ENCODE measurements at regions not wholly inside any gene's neighbourhood (a gene's known extent, or its start where the extent isn't known, plus 50 kb on each side); places are given as distances from the start of the nearest gene placed in this dataset.

DNA sequence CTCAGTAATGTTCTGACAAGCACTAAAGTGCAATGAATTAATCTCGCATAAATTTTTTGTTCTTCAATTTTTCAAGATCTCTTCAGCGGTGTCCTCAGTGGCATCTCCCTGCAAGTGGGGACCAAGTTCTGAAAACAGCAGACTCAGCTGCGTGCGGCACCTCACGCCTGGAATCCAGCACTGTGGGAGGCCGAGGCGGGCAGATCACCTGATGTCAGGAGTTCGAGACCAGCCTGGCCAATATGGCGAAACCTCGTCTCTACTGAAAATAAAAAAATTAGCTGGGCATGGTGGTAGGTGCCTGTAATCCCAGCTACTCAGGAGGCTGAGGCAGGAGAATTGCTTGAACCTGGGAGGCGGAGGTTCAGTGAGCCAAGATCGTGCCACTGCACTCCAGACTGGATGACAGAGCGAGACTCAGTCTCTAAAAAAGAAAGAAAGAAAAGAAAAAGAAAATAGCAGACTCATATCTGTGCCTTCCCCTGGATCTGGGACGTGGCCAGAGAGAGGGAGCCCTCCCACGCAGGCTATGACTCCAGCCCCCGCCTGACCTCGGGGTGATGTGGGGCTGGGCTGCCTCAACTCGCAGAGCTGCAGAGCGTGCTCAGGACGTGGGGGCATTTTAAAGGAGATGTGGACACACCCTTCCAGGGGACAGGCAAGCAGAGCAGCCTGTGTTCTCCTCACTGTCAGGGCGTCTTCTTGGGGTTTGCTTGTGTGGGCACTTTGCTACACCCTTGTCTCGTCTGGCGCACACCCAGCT lies 346.6 kb downstream of the BRD1 start:
- H3K4me2 ChIP-seq (ENCODE audit: low read depth, low read length) = no peak overlapping the region
- FAIRE-seq (no peak), DNase-seq (ENCODE audit: low spot score) (no peak), ATAC-seq (no peak)
- H3K36me3 ChIP-seq (replicated peaks in 1 of 2; ENCODE audit: control insufficient read depth in 1 of 2, insufficient read depth in 2 of 2, low read length in 2 of 2) = no peaks in the 10 kb centered on the region
- H3K9me3 ChIP-seq (ENCODE audit: low read length) = peaks cover 12% of the 10 kb centered on the region; the same call in 1 of the 2 replicates
- peaks cover 3 to 36% of the 10 kb centered on the region in 2 experiments; a peak in 4 of 5 replicates for H3K27me3 ChIP-seq (ENCODE audit: control insufficient read depth in 1 of 2, insufficient read depth in 2 of 2, low read length in 2 of 2)
- intact Hi-C loops (cut with micrococcal nuclease; ENCODE audit: unreplicated experiment) (no loop called here), in situ Hi-C loops (cut with HindIII; ENCODE audit: extremely low pct_ligation_motif_present, low pct_unique_long_range_greater_than_20kb) (no loop called here)
- POLR2A ChIA-PET = no interaction called here
- H3K4me1 ChIP-seq (ENCODE audit: insufficient read depth, low read length) = no peaks in the 10 kb centered on the region
- BruUV-seq (replicated peaks) = no TSS peak
- H4K20me1 ChIP-seq (ENCODE audit: insufficient read depth, low read length) = no peaks in the 10 kb centered on the region
- no peak overlapping the region for H3K9ac ChIP-seq (ENCODE audit: insufficient read depth, low read depth, low read length)
- H3K27ac ChIP-seq (ENCODE audit: extremely low read length, insufficient read depth, low read length) = no peak overlapping the region
- no peak overlapping the region for H2AFZ ChIP-seq (ENCODE audit: low read length)
- H3K79me2 ChIP-seq (ENCODE audit: insufficient read depth, low read length) = no peaks in the 10 kb centered on the region
- TF ChIP-seq ATF7 (IDR thresholded peaks at IDR 0.05) = no peak
- no peak for TF ChIP-seq ATF7 (CRISPR knock-in tag; IDR thresholded peaks at IDR 0.05)
- TF ChIP-seq, protein P1, sequence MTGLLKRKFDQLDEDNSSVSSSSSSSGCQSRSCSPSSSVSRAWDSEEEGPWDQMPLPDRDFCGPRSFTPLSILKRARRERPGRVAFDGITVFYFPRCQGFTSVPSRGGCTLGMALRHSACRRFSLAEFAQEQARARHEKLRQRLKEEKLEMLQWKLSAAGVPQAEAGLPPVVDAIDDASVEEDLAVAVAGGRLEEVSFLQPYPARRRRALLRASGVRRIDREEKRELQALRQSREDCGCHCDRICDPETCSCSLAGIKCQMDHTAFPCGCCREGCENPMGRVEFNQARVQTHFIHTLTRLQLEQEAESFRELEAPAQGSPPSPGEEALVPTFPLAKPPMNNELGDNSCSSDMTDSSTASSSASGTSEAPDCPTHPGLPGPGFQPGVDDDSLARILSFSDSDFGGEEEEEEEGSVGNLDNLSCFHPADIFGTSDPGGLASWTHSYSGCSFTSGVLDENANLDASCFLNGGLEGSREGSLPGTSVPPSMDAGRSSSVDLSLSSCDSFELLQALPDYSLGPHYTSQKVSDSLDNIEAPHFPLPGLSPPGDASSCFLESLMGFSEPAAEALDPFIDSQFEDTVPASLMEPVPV (CRISPR knock-in tag; IDR thresholded peaks at IDR 0.05) = no peak
- no peak for TF ChIP-seq ZNF331 (CRISPR knock-in tag; IDR thresholded peaks at IDR 0.05)
- no peak for TF ChIP-seq CENPX (CRISPR knock-in tag; IDR thresholded peaks at IDR 0.05)
- TF ChIP-seq, protein P2, sequence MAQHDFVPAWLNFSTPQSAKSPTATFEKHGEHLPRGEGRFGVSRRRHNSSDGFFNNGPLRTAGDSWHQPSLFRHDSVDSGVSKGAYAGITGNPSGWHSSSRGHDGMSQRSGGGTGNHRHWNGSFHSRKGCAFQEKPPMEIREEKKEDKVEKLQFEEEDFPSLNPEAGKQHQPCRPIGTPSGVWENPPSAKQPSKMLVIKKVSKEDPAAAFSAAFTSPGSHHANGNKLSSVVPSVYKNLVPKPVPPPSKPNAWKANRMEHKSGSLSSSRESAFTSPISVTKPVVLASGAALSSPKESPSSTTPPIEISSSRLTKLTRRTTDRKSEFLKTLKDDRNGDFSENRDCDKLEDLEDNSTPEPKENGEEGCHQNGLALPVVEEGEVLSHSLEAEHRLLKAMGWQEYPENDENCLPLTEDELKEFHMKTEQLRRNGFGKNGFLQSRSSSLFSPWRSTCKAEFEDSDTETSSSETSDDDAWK (CRISPR knock-in tag; IDR thresholded peaks at IDR 0.05) = no peak
- TF ChIP-seq TARDBP (CRISPR knock-in tag; IDR thresholded peaks at IDR 0.05) = no peak
- TF ChIP-seq TGIF2 (CRISPR knock-in tag; IDR thresholded peaks at IDR 0.05) = no peak
- H3K4me3 ChIP-seq (replicated peaks in 1 of 3; ENCODE audit: insufficient read depth in 1 of 3, low read depth in 2 of 3, low read length in 3 of 3) = no peak overlapping the region
- 37% methylated on average over 17 of the region's 23 CpGs for WGBS (ENCODE audit: low lambda C conversion rate)
- CTCF ChIA-PET (ENCODE audit: low intra/inter-chr PET ratio, low total read pairs) = no interaction called here

Measured in HepG2 (cell line).